ENCODE measurements at regions not wholly inside any gene's neighbourhood (a gene's known extent, or its start where the extent isn't known, plus 50 kb on each side); places are given as distances from the start of the nearest gene placed in this dataset.

GRCh38 chr13:104769545-104769944 lies 1703.3 kb upstream of the SLC10A2 start:
- Histone ChIP-seq H3K27ac (replicated peaks in 1 of 4) (no peak overlapping the region), H3K4me3 (no peak overlapping the region), H3K36me3 (no peaks in the 10 kb centered on the region), H3K27me3 (no peaks in the 10 kb centered on the region), H3K4me1 (no peaks in the 10 kb centered on the region), H3K9me3 (no peaks in the 10 kb centered on the region)
- no peak for TF ChIP-seq POLR2A (IDR thresholded peaks at IDR 0.05; ENCODE audit: low read depth)
- WGBS = 86% methylated on average over 4 of the region's 4 CpGs
- no peak for DNase-seq (ENCODE audit: extremely low spot score)
- intact Hi-C loops (cut with DNase I) = no loop called here

- no peaks in the 10 kb centered on the region for H3K9me3 ChIP-seq
- no peak overlapping the region for H3K4me3 ChIP-seq
- no peaks in the 10 kb centered on the region for H3K27me3 ChIP-seq
- H3K36me3 ChIP-seq = no peaks in the 10 kb centered on the region
- no peak overlapping the region for H3K27ac ChIP-seq (replicated peaks in 1 of 4)
- intact Hi-C loops (cut with DNase I) = no loop called here
- no peak for TF ChIP-seq POLR2A (IDR thresholded peaks at IDR 0.05; ENCODE audit: low read depth)
- TF ChIP-seq CTCF (IDR thresholded peaks at IDR 0.05) = no peak
- TF ChIP-seq EP300 (IDR thresholded peaks at IDR 0.05) = no peak
- no peak for TF ChIP-seq POLR2AphosphoS5 (IDR thresholded peaks at IDR 0.05)
- no peak for DNase-seq (ENCODE audit: extremely low spot score)
- no peaks in the 10 kb centered on the region for H3K4me1 ChIP-seq
Measured at GRCh38 chr13:104766319-104766718, 1700.1 kb upstream of the SLC10A2 start.

- TF ChIP-seq CTCF (IDR thresholded peaks at IDR 0.05) (no peak), EP300 (IDR thresholded peaks at IDR 0.05) (no peak), POLR2AphosphoS5 (IDR thresholded peaks at IDR 0.05) (no peak), POLR2A (IDR thresholded peaks at IDR 0.05; ENCODE audit: low read depth) (no peak)
- DNase-seq (ENCODE audit: extremely low spot score) = no peak
- H3K27ac ChIP-seq (replicated peaks in 1 of 4) = no peak overlapping the region
- no peaks in the 10 kb centered on the region for H3K4me1 ChIP-seq
- intact Hi-C loops (cut with DNase I) = no loop called here
- H3K4me3 ChIP-seq = no peak overlapping the region
- H3K36me3 ChIP-seq = no peaks in the 10 kb centered on the region
- H3K27me3 ChIP-seq = no peaks in the 10 kb centered on the region
- no peaks in the 10 kb centered on the region for H3K9me3 ChIP-seq
- WGBS = 76% methylated on average over 4 of the region's 4 CpGs
Measured at GRCh38 chr13:104764600-104764999, 1698.4 kb upstream of the SLC10A2 start.

GRCh38 chr13:104759069-104759468 lies 1692.9 kb upstream of the SLC10A2 start:
- WGBS = 93% methylated on average over 3 of the region's 3 CpGs
- H3K27me3 ChIP-seq = no peaks in the 10 kb centered on the region
- H3K27ac ChIP-seq (replicated peaks in 1 of 4) = no peak overlapping the region
- H3K4me3 ChIP-seq = no peak overlapping the region
- TF ChIP-seq CTCF (IDR thresholded peaks at IDR 0.05) (no peak), EP300 (IDR thresholded peaks at IDR 0.05) (no peak), POLR2AphosphoS5 (IDR thresholded peaks at IDR 0.05) (no peak), POLR2A (IDR thresholded peaks at IDR 0.05; ENCODE audit: low read depth) (no peak)
- no peaks in the 10 kb centered on the region for H3K4me1 ChIP-seq
- H3K9me3 ChIP-seq = no peaks in the 10 kb centered on the region
- H3K36me3 ChIP-seq = no peaks in the 10 kb centered on the region
- no peak for DNase-seq (ENCODE audit: extremely low spot score)
- intact Hi-C loops (cut with DNase I) = no loop called here

GRCh38 chr13:104757712-104758111 lies 1691.5 kb upstream of the SLC10A2 start:
- Histone ChIP-seq H3K4me1 (no peaks in the 10 kb centered on the region), H3K27me3 (no peaks in the 10 kb centered on the region), H3K9me3 (no peaks in the 10 kb centered on the region), H3K4me3 (no peak overlapping the region), H3K36me3 (no peaks in the 10 kb centered on the region), H3K27ac (replicated peaks in 1 of 4) (no peak overlapping the region)
- no peak for TF ChIP-seq EP300 (IDR thresholded peaks at IDR 0.05)
- no peak for TF ChIP-seq POLR2A (IDR thresholded peaks at IDR 0.05; ENCODE audit: low read depth)
- no peak for TF ChIP-seq CTCF (IDR thresholded peaks at IDR 0.05)
- no peak for TF ChIP-seq POLR2AphosphoS5 (IDR thresholded peaks at IDR 0.05)
- WGBS = 56% methylated on average over 3 of the region's 3 CpGs
- DNase-seq (ENCODE audit: extremely low spot score) = no peak
- intact Hi-C loops (cut with DNase I) = no loop called here

Data from esophagus muscularis mucosa (tissue), 4 donors.